CD14-positive monocyte (primary cell): ENCODE measurements at regions not wholly inside any gene's neighbourhood (a gene's known extent, or its start where the extent isn't known, plus 50 kb on each side); places are given as distances from the start of the nearest gene placed in this dataset.
"Not testable (repeated sequence)": the region's sequence is repeated elsewhere in the genome, so short reads cannot be mapped to it uniquely, and the experiment has no call there.

Experiments used
- DNase-seq, 3 donors: peaks; one replicate each; pipeline ENCODE4 v3.0.0-alpha.2; 2011 to 2022
- H2AFZ ChIP-seq: 2 replicates; pipeline ENCODE4 v1.6.0; 2012; ENCODE audit warnings: mild to moderate bottlenecking, low read depth, low read length, inconsistent platforms; ENCODE audit not compliant: insufficient read depth, poor library complexity, severe bottlenecking
- H3K27ac ChIP-seq, 2 donors: 1 replicate in 1 of 2; 2 replicates in 1 of 2; pipeline ENCODE4 v1.5.1; 2012 to 2013; ENCODE audit warnings: low read length in 2 of 2, control low read depth in 1 of 2, inconsistent platforms in 1 of 2, low read depth in 1 of 2, mild to moderate bottlenecking in 1 of 2
- H3K27me3 ChIP-seq, 2 donors: one replicate each; pipeline versions ENCODE4 v1.6.0 to v1.6.1; 2011 to 2013; ENCODE audit warnings: low read length in 2 of 2; ENCODE audit not compliant: control insufficient read depth in 2 of 2, insufficient read depth in 2 of 2
- H3K36me3 ChIP-seq, 2 donors: replicated peaks in 1 of 2; 1 replicate in 1 of 2; 2 replicates in 1 of 2; pipeline versions ENCODE4 v1.5.1 to v1.6.1; 2012 to 2013; ENCODE audit warnings: low read length in 2 of 2, control low read depth in 1 of 2, inconsistent platforms in 1 of 2, mild to moderate bottlenecking in 1 of 2; ENCODE audit not compliant: insufficient read depth in 2 of 2, control insufficient read depth in 1 of 2
- H3K4me1 ChIP-seq, 2 donors: 1 replicate in 1 of 2; 2 replicates in 1 of 2; pipeline versions ENCODE4 v1.5.1 to v1.6.1; 2012 to 2013; ENCODE audit warnings: low read length in 2 of 2, control low read depth in 1 of 2, inconsistent platforms in 1 of 2, mild to moderate bottlenecking in 1 of 2, moderate library complexity in 1 of 2; ENCODE audit not compliant: insufficient read depth in 2 of 2, control insufficient read depth in 1 of 2
- H3K4me2 ChIP-seq: replicated peaks from 2 replicates; pipeline ENCODE3; 2012; ENCODE audit warnings: low read length, moderate library complexity, mild to moderate bottlenecking; ENCODE audit not compliant: poor library complexity, severe bottlenecking; ENCODE audit errors: extremely low read depth
- H3K4me3 ChIP-seq, 3 experiments: fragments of 200-600 bp in 1 of 3; sonication (generic) in 1 of 3; replicated peaks in 1 of 3; 1 replicate in 2 of 3; 2 replicates in 1 of 3; pipeline ENCODE4 v1.5.1; 2011 to 2013; ENCODE audit warnings: low read length in 3 of 3, mild to moderate bottlenecking in 3 of 3, control low read depth in 2 of 3, low read depth in 2 of 3, inconsistent platforms in 1 of 3, moderate library complexity in 1 of 3
- H3K79me2 ChIP-seq: 2 replicates; pipeline ENCODE4 v1.6.0; 2012; ENCODE audit warnings: mild to moderate bottlenecking, control low read depth, inconsistent platforms, low read length, moderate library complexity; ENCODE audit not compliant: insufficient read depth
- H3K9ac ChIP-seq: 2 replicates; pipeline ENCODE4 v1.6.0; 2017; ENCODE audit warnings: low read length, mild to moderate bottlenecking; ENCODE audit not compliant: insufficient read depth, poor library complexity, severe bottlenecking
- H3K9me3 ChIP-seq, 2 donors: replicated peaks in 1 of 2; 1 replicate in 1 of 2; 2 replicates in 1 of 2; pipeline versions ENCODE4 v1.5.1 to v1.6.1; 2012 to 2013; ENCODE audit warnings: low read length in 2 of 2, control low read depth in 1 of 2; ENCODE audit not compliant: control insufficient read depth in 1 of 2, insufficient read depth in 1 of 2
- H4K20me1 ChIP-seq: 2 replicates; pipeline ENCODE4 v1.6.0; 2012; ENCODE audit warnings: mild to moderate bottlenecking, low read length, control low read depth, moderate library complexity; ENCODE audit not compliant: insufficient read depth
- H3K27ac Mint-ChIP-seq, 7 donors: one replicate each; pipeline ENCODE4 v1.8.0; 2020; ENCODE audit warnings: mild to moderate bottlenecking in 7 of 7, mixed read lengths in 7 of 7, moderate library complexity in 6 of 7, inconsistent platforms in 2 of 7
- H3K27me3 Mint-ChIP-seq, 3 donors: one replicate each; pipeline ENCODE4 v1.8.0; 2021 to 2022; ENCODE audit warnings: low read depth in 3 of 3, mild to moderate bottlenecking in 3 of 3, mixed read lengths in 3 of 3, moderate library complexity in 3 of 3, inconsistent platforms in 1 of 3
- H3K36me3 Mint-ChIP-seq, 2 donors: one replicate each; pipeline ENCODE4 v1.8.0; 2020; ENCODE audit warnings: mixed read lengths in 2 of 2, inconsistent platforms in 1 of 2, mild to moderate bottlenecking in 1 of 2
- H3K4me1 Mint-ChIP-seq: one replicate; pipeline ENCODE4 v1.8.0; 2020; ENCODE audit warnings: mild to moderate bottlenecking, mixed read lengths
- H3K4me3 Mint-ChIP-seq, 2 donors: one replicate each; pipeline ENCODE4 v1.8.0; 2020; ENCODE audit warnings: mild to moderate bottlenecking in 2 of 2, mixed read lengths in 2 of 2, moderate library complexity in 1 of 2
- H3K9me3 Mint-ChIP-seq, 7 donors: one replicate each; pipeline ENCODE4 v1.8.0; 2020 to 2022; ENCODE audit warnings: mixed read lengths in 7 of 7, mild to moderate bottlenecking in 6 of 7, moderate library complexity in 6 of 7, inconsistent platforms in 2 of 7
- WGBS: methylation state at CpG from one replicate; pipeline ENCODE4 v1.1.5; 2013; ENCODE audit warnings: missing lambda C conversion rate; ENCODE audit not compliant: insufficient coverage; 5-methylcytosine and 5-hydroxymethylcytosine counted together
- intact Hi-C, 2 donors: fragments of 100-400 bp; cut with micrococcal nuclease; formaldehyde crosslinking; loops; one replicate each; pipeline versions ENCODE4 v1.15.0 to v1.15.1; 2023
- TF ChIP-seq, protein P1 (sequence below): fragments of 200-600 bp; IDR thresholded peaks from one replicate; pipeline ENCODE4 v1.8.0; 2022; ENCODE audit warnings: antibody characterized with exemption, mild to moderate bottlenecking

DNA sequence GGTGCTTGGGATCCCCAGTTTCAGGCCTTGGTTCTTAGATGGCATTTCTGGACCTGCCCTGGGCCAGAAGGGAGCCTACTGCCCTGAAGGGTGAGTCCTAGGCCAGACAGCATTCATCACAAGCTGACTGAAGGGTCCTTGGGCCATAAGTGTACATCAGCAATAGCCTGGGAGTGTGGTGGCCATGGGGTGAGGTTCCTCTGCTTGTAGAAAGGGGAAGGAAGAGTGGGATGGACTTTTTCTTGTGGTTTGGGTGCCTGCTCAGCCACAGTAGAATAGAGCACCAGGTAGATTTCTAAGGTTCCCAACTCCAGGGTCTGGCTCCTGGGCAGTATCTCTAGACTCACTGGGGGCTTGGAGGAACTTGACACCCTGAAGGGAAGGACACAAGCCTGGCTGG, 95.2 kb upstream of the PHF24 start:
- Histone ChIP-seq H4K20me1 (no peaks in the 10 kb centered on the region), H3K9me3 (peaks cover 14 to 21% of the 10 kb centered on the region in 2 donors), H3K4me1 (peaks cover 16 to 18% of the 10 kb centered on the region in 2 donors), H2AFZ (no peak overlapping the region), H3K79me2 (no peaks in the 10 kb centered on the region), H3K27me3 (no peaks in the 10 kb centered on the region), H3K36me3 (no peaks in the 10 kb centered on the region), H3K27ac (no peak overlapping the region), H3K4me2 (no peak overlapping the region), H3K9ac (no peak overlapping the region), H3K4me3 (no peak overlapping the region)
- H3K36me3 Mint-ChIP-seq: no peaks in the 10 kb centered on the region
- TF ChIP-seq, protein P1, sequence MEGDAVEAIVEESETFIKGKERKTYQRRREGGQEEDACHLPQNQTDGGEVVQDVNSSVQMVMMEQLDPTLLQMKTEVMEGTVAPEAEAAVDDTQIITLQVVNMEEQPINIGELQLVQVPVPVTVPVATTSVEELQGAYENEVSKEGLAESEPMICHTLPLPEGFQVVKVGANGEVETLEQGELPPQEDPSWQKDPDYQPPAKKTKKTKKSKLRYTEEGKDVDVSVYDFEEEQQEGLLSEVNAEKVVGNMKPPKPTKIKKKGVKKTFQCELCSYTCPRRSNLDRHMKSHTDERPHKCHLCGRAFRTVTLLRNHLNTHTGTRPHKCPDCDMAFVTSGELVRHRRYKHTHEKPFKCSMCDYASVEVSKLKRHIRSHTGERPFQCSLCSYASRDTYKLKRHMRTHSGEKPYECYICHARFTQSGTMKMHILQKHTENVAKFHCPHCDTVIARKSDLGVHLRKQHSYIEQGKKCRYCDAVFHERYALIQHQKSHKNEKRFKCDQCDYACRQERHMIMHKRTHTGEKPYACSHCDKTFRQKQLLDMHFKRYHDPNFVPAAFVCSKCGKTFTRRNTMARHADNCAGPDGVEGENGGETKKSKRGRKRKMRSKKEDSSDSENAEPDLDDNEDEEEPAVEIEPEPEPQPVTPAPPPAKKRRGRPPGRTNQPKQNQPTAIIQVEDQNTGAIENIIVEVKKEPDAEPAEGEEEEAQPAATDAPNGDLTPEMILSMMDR: no peak
- peaks cover 0 to 3% (median 2%) of the 10 kb centered on the region in 3 donors for H3K27me3 Mint-ChIP-seq
- H3K9me3 Mint-ChIP-seq: peaks cover 12 to 35% (median 27%) of the 10 kb centered on the region in 7 donors
- DNase-seq: peak in 1 of 3 donors; percentile 8
- H3K4me3 Mint-ChIP-seq: peak overlapping the region in 1 of 2 donors; percentile 18
- H3K4me1 Mint-ChIP-seq: peaks cover 16% of the 10 kb centered on the region
- intact Hi-C loops: no loop called here
- no peak overlapping the region for H3K27ac Mint-ChIP-seq

DNA sequence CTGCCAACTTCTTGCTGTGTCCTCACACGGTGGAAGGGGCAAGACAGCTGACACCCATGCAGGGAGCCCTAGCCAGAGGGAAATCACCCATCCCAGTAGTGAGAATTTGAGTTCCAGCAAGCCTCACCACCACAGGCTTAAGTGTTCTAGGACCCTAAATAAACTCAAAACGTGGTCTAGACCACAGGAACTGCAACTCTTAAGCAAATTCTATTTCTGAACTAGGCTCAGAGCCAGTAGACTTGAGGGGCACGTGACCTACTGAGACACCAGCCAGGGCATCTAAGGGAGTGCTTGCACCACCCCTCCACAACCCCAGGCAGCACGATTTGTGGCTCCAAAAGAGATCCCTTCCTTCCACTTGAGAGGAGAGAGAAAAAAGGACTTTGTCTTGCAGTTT, 96.0 kb upstream of the PHF24 start:
- Histone ChIP-seq H3K27me3 (no peaks in the 10 kb centered on the region), H3K9ac (no peak overlapping the region), H3K27ac (no peak overlapping the region), H3K4me2 (peak overlapping the region; percentile 11), H3K4me3 (no peak overlapping the region), H4K20me1 (no peaks in the 10 kb centered on the region), H3K79me2 (no peaks in the 10 kb centered on the region), H2AFZ (peak overlapping the region; percentile 50), H3K4me1 (peaks cover 16 to 18% of the 10 kb centered on the region in 2 donors), H3K9me3 (peaks cover 19 to 26% of the 10 kb centered on the region in 2 donors), H3K36me3 (no peaks in the 10 kb centered on the region)
- H3K27ac Mint-ChIP-seq: no peak overlapping the region
- H3K27me3 Mint-ChIP-seq: peaks cover 0 to 3% (median 3%) of the 10 kb centered on the region in 3 donors
- no peak for DNase-seq
- H3K4me1 Mint-ChIP-seq: peaks cover 16% of the 10 kb centered on the region
- peak overlapping the region in 1 of 2 donors; percentile 13 for H3K4me3 Mint-ChIP-seq
- H3K9me3 Mint-ChIP-seq: peaks cover 12 to 43% (median 31%) of the 10 kb centered on the region in 7 donors
- TF ChIP-seq, protein P1: no peak
- WGBS: 21% methylated on average over 2 of the region's 4 CpGs
- intact Hi-C loops: no loop called here
- no peaks in the 10 kb centered on the region for H3K36me3 Mint-ChIP-seq

- H3K9me3 ChIP-seq: peaks cover 24% of the 10 kb centered on the region in 2 donors
- H3K27ac ChIP-seq, H3K4me2 ChIP-seq, H4K20me1 ChIP-seq, H3K27me3 Mint-ChIP-seq, H3K79me2 ChIP-seq, H3K4me1 ChIP-seq, H3K9ac ChIP-seq, H3K4me1 Mint-ChIP-seq, H3K4me3 Mint-ChIP-seq, H3K27me3 ChIP-seq, H3K4me3 ChIP-seq, H3K36me3 ChIP-seq, H2AFZ ChIP-seq, DNase-seq, H3K27ac Mint-ChIP-seq, H3K36me3 Mint-ChIP-seq, intact Hi-C loops: not testable (repeated sequence)
- peaks cover 12 to 40% (median 24%) of the 10 kb centered on the region in 7 donors for H3K9me3 Mint-ChIP-seq
Observed at GRCh38 chr9:34855016-34855415, 103.1 kb upstream of the PHF24 start.
